HG03025 (cell line): ENCODE measurements at regions not wholly inside any gene's neighbourhood (a gene's known extent, or its start where the extent isn't known, plus 50 kb on each side); places are given as distances from the start of the nearest gene placed in this dataset.

Source experiments
- ATAC-seq: cut with Tn5 transposase; IDR thresholded peaks from one replicate; pipeline ENCODE4 v1.9.1; 2021; ENCODE audit warnings: mild to moderate bottlenecking, moderate library complexity; ENCODE audit not compliant: unreplicated experiment, low FRiP score

DNA sequence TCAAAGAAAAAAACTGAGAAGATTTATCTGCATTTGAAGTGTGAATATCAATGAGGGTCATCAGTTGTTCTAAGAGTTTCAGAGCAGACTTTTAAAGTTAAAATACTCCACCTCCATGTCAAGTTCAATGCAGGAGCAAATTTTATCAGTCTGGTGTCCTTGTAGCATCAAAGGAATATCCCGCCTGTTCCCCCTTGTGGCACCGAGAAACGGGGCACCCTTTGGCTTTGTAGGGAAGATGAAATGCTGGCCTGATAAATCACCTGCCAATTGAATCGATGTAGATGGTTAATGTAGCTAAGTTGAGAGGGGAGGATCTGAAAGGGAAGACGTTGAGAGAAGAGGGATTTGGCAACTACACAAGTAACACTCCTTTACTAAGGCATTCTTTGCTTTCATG, 714.5 kb downstream of the EFNA5 start:
- no peak for ATAC-seq

DNA sequence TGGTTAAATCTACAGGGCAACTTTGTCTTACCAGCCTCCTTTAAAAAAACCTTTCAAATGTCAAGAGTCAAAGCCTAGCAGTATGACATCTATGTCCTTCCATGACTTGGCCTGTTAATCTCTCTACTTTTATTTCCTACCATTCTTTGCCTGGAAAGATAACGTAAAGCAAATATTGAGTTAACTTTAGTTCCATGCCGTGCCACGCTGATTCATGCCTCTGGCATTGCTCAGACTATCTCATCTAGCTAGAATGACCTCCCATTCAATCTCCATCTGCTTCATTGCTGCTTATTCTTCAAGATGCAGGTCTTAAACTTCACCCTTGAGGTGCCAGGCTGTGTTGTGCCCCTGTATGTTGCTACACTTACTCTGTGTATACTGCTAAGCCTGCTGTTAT, 729.8 kb downstream of the EFNA5 start:
- no peak for ATAC-seq

DNA sequence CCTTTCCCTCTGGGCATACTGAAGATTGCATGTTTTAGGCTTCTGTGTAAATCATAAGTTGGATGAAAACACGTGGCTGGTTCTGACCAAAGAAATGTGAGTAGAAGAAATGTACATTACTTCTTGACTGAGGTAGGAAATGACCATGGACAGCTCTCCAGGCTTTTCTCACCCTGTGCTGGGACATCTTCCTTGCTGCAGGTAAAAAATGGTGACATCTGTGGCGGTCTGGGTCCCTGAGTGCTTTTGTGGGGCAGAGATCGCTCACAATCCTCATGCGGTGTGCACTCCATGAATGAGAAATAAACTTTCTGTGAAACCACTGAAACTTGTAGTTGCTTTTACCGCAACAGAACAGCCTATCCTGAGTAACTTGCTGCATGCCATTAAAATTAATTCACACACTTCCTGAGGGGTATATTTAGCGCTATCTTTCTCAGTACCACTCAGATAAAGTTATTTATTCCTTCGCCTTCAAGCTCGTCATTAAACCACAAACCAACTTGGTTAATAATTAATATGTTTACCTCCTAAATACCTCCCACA, 730.4 kb downstream of the EFNA5 start:
- ATAC-seq, result no peak

- ATAC-seq, result no peak
Measured at GRCh38 chr5:106923409-106923808, 747.3 kb downstream of the EFNA5 start.

GRCh38 chr5:106921567-106921966, 749.2 kb downstream of the EFNA5 start:
- ATAC-seq, result peak; percentile 55

- ATAC-seq, result no peak
Measured at GRCh38 chr5:106910486-106910885, 760.3 kb downstream of the EFNA5 start.

DNA sequence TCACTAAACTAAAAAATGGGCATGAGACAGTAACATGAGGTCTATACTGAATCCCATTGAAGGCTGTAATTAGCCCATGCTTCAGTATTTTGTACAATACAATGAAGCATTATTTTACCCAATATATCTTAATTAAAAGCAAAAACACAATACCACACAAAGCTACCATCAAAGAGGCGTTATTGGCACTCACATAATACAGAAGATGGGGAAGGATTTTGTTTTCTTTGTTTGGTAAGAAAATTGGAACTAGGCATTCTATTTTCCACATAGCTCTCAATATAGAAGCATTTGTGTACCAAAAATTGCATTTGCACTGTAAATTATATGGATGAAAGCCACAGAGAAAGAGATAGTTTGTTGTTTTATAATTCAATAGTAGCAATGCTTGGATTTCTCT, 761.0 kb downstream of the EFNA5 start:
- ATAC-seq, result no peak

DNA sequence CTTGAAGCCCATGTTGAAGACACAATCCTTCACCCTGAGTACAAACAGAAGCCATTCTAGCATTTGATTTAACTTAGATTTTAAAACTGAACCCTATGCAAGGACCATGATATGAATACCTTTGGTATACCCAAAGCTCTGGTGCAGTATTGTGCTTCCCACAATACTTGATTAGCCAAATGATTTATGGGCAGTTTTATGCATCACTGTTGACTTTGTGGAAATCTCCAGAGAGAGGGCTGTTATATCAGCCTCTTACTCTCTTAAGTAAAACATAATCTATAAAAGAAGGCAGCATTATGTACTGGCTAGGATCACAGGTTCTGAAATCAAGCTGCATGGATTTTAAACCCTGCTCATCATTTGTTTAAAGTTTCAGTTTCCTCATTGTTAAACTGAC, 762.8 kb downstream of the EFNA5 start:
- no peak for ATAC-seq

GRCh38 chr5:106906199-106906598, 764.5 kb downstream of the EFNA5 start:
- no peak for ATAC-seq

DNA sequence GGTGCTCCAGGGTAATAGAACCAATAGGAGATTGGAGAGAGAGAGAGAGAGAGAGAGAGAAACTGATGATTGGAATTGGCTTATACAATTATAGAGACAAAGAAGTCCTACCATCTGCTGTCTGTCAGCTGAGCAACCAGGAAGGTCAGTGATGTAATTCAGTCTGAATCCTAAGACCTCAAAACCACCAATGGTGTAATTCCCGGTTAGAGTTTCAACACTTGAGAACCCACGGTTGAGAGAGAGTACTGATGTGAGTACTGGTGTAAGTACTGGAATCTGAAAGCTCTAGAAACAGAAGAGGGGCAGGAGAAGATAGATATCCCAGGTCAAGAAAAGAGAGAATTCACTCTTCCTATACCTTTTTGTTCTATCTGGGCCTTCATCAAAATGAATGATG, 775.8 kb downstream of the EFNA5 start:
- ATAC-seq, result no peak

DNA sequence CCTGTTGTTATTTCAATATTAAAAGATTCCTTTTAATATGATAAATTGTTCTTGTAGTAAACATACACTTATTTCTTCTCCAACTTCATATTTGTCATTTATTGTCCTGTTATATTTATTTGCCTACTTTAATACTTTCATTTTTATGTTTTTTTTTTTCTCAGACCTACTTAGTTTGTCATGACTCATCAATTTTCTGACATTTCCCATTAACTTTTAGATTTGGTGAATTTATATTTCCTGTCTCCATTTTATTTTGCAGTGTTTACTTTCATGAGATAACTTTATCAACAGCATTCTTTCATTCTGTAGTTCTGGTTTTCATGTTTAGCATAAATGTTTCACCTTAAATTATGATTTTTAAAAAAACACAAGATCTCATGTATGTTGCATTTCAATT, 788.7 kb downstream of the EFNA5 start:
- ATAC-seq, result no peak

DNA sequence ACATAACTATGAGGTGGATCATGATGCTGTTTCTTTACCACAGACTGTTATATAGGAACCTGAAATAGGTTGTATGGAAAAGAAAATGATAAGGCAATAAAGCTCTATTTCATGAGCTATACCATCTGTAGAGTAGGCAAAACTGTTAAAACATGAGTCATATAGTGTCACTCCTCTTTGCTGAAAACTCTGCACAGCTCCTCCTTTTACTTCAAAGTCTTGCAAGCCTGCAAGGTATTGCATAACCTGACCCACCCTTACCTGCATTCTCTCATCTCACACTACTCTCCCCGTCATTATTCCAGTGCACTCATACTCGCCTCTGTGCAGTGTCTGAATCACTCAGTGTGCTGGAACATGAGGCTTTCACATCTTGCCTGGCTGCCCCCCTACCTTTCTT, 790.1 kb downstream of the EFNA5 start:
- no peak for ATAC-seq

- ATAC-seq, result no peak
Measured at GRCh38 chr5:106877881-106878280, 792.9 kb downstream of the EFNA5 start.

- no peak for ATAC-seq
Measured at GRCh38 chr5:106876665-106877194, 794.0 kb downstream of the EFNA5 start.

DNA sequence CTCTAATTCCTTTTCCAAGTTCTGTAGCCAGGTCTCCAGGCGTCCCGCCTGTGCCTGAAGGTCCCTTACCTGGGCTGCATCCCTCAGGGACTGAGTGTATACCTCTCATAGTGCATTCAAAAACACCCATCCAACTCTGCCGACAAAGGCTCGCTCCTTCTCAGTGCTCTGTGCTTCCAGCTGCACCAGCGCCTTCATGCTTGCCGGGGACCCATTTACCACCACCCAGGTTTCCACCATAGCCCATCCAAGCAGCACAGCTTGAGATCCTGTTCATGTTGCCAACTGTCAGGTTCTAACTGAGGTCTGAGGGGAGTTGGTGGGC, 794.5 kb downstream of the EFNA5 start:
- ATAC-seq, result no peak

DNA sequence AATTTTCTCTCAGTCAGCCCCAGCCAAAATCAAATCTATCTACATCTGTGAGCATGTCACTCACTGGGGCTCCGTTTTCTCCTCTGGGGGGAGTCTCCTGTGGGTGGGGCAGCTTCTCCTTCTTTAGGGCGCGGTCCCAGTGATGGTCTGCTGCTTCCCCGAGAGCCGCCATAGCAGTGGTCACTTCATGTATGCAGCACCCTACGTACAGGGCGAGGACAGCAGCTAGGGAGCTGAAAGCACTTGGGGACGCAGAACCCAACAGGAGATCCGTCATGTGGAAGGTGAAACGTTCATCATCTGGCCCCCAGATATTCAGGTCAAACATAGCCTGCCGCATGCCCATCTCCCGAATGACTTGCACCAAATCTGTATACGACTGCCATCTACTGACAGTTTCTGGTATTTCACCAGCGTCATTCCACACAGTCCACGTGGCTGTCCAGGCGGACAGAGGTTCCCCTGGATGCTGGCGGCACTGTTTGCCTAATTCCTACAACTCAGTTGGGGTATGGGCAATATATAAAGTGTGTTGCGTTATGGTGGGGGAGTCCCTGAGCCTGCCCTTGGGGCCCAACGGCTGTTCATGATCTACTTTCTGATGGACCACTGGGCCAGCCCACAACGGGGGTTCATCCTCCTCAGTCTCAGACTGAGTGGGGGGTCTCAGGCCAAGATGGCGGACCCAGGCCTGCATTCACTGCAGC, 795.0 kb downstream of the EFNA5 start:
- peak; percentile 84 for ATAC-seq

GRCh38 chr5:106874974-106875373, 795.8 kb downstream of the EFNA5 start:
- no peak for ATAC-seq

DNA sequence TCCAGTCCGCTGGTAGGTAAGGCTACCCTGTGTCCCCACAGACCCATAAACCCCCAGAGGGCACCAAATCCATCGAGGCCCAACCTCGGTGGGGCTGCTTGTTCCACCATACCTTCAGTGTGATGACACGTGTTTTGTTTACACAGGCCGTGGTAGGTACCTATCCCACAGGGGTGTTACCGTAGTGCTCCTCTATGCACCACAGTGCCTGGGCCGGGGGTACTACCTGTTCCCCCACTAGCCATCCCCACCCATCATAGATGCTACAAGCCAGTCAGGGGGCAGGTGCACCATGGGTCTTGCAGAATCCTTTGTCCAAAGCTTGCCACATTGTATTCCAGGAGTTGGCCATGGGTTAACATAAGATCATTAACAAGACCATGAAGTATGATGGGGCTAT, 796.2 kb downstream of the EFNA5 start:
- no peak for ATAC-seq

- ATAC-seq, result no peak
Measured at GRCh38 chr5:106873568-106873967, 797.2 kb downstream of the EFNA5 start.

DNA sequence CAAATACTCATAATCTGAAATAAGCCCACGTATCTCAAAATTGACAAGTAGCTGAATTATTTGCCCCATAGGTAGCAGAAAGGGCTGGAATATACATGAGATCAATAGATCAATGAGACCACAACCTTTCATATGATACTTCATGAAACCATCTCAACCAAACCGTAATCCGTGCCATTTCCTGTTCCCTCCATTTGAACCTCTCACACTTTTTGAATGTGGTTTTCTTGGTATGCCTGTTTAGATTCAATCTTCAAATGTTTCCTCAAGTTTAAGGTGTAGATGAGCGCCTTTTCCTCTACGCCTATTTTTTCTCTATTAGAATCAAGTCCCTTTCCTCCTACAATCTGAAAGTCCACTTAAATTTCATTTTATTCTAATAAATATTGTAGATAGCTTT, 805.5 kb downstream of the EFNA5 start:
- ATAC-seq, result no peak

DNA sequence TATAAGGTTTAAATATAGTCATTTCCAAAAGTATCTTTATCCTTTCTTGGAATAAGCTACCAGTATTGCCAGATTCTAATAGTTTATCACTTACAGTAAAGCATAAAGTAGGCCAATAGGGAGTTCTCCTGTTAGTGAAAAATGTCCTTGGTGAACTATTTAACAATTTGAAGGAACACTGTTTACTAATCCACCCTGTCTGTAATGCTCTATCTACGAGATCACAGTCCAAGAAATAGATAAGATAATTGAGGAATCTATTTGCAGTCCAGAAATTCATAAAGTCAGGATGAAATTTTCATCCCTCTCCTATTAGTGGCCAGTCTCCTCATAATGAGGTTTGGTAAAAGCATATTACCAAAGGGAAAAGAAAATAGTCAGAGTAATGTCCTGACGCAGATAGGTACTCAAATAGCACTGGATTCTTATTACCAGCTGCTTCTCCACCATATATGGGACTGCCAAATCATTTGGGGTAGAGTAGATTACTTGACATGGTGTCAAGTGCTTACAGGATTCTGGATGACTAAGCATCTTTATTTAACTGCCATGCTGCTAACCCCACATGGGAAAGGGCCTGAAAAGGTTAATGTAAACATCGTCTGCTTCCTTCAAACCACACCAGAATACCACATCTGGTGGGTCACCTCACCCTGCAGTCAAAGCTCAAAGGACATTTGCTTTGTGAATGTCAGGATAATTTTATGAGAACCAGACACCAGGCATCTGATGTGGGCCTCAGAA, 808.1 kb downstream of the EFNA5 start:
- ATAC-seq, result no peak
